ENCODE measurements at regions not wholly inside any gene's neighbourhood (a gene's known extent, or its start where the extent isn't known, plus 50 kb on each side); places are given as distances from the start of the nearest gene placed in this dataset.

- intact Hi-C loops (cut with micrococcal nuclease; ENCODE audit: unreplicated experiment) = no loop called here
- ChIA-PET CTCF (no interaction called here), POLR2A (no interaction called here)
- H3K27me3 ChIP-seq (replicated peaks; ENCODE audit: control insufficient read depth, insufficient read depth, low read length) = no peaks in the 10 kb centered on the region
- H3K4me3 ChIP-seq (ENCODE audit: low read depth, low read length) = no peak overlapping the region
- no peaks in the 10 kb centered on the region for H3K9me3 ChIP-seq
- BruUV-seq (replicated peaks) = no TSS peak
- H3K36me3 Mint-ChIP-seq (ENCODE audit: insufficient read depth, unreplicated experiment) = no peaks in the 10 kb centered on the region
- no peak overlapping the region for H3K4me3 Mint-ChIP-seq (ENCODE audit: unreplicated experiment)
- H3K36me3 ChIP-seq (ENCODE audit: control insufficient read depth, insufficient read depth, low read length) = no peaks in the 10 kb centered on the region
- no peaks in the 10 kb centered on the region for H3K4me1 Mint-ChIP-seq (ENCODE audit: low read depth, unreplicated experiment)
- H3K27ac Mint-ChIP-seq (ENCODE audit: unreplicated experiment) = no peak overlapping the region
- no peak for TF ChIP-seq CTCF (IDR thresholded peaks at IDR 0.05; ENCODE audit: insufficient read depth in 1 of 2, low read depth in 1 of 2, low read length in 1 of 2, severe bottlenecking in 1 of 2, unreplicated experiment in 1 of 2)
- H3K27me3 Mint-ChIP-seq (ENCODE audit: insufficient read depth, unreplicated experiment) = peaks cover 3% of the 10 kb centered on the region
- no peaks in the 10 kb centered on the region for H3K4me1 ChIP-seq
- DNase-seq = no peak
- H3K9me3 Mint-ChIP-seq (ENCODE audit: unreplicated experiment) = no peaks in the 10 kb centered on the region
Observed at GRCh38 chr11:116403794-116404461, 368.9 kb downstream of the BUD13 start.

GRCh38 chr11:116400081-116400480, 372.7 kb downstream of the BUD13 start:
- intact Hi-C loops (cut with micrococcal nuclease; ENCODE audit: unreplicated experiment) = no loop called here
- TF ChIP-seq CTCF (IDR thresholded peaks at IDR 0.05; ENCODE audit: insufficient read depth in 1 of 2, low read depth in 1 of 2, low read length in 1 of 2, severe bottlenecking in 1 of 2, unreplicated experiment in 1 of 2) = no peak

GRCh38 chr11:116397602-116398084, 375.1 kb downstream of the BUD13 start:
- POLR2A ChIA-PET = no interaction called here
- Histone ChIP-seq H3K4me3 (ENCODE audit: low read depth, low read length) (no peak overlapping the region), H3K36me3 (ENCODE audit: control insufficient read depth, insufficient read depth, low read length) (no peaks in the 10 kb centered on the region), H3K9me3 (peaks cover 9% of the 10 kb centered on the region; the same call in 1 of the 2 replicates), H3K4me1 (peaks cover 3% of the 10 kb centered on the region; the same call in 1 of the 2 replicates), H3K27me3 (replicated peaks; ENCODE audit: control insufficient read depth, insufficient read depth, low read length) (no peaks in the 10 kb centered on the region)
- CTCF ChIA-PET = interaction anchor here (0.6 kb wide), 1 partner anchor 101 kb away, joined by 3 read pairs; no protein-coding TSS in a partner anchor
- Mint-ChIP-seq H3K36me3 (ENCODE audit: insufficient read depth, unreplicated experiment) (no peaks in the 10 kb centered on the region), H3K27ac (ENCODE audit: unreplicated experiment) (no peak overlapping the region), H3K4me1 (ENCODE audit: low read depth, unreplicated experiment) (no peaks in the 10 kb centered on the region), H3K4me3 (ENCODE audit: unreplicated experiment) (no peak overlapping the region), H3K27me3 (ENCODE audit: insufficient read depth, unreplicated experiment) (peaks cover 2% of the 10 kb centered on the region), H3K9me3 (ENCODE audit: unreplicated experiment) (no peaks in the 10 kb centered on the region)
- TF ChIP-seq CTCF (IDR thresholded peaks at IDR 0.05; ENCODE audit: insufficient read depth in 1 of 2, low read depth in 1 of 2, low read length in 1 of 2, severe bottlenecking in 1 of 2, unreplicated experiment in 1 of 2) = no peak
- no TSS peak for BruUV-seq (replicated peaks)
- intact Hi-C loops (cut with micrococcal nuclease; ENCODE audit: unreplicated experiment) = loop anchor here (2.0 kb wide), 1 partner anchor 31 kb away; no protein-coding TSS in a partner anchor
- DNase-seq = no peak

More at GRCh38 chr11:116400081-116400480, 372.7 kb downstream of the BUD13 start:
- no peak overlapping the region for H3K4me3 Mint-ChIP-seq (ENCODE audit: unreplicated experiment)
- H3K36me3 Mint-ChIP-seq (ENCODE audit: insufficient read depth, unreplicated experiment) = no peaks in the 10 kb centered on the region
- H3K4me1 Mint-ChIP-seq (ENCODE audit: low read depth, unreplicated experiment) = no peaks in the 10 kb centered on the region
- H3K27ac Mint-ChIP-seq (ENCODE audit: unreplicated experiment) = no peak overlapping the region
- BruUV-seq (replicated peaks) = no TSS peak
- Histone ChIP-seq H3K9me3 (no peaks in the 10 kb centered on the region), H3K4me3 (ENCODE audit: low read depth, low read length) (no peak overlapping the region), H3K4me1 (peaks cover 3% of the 10 kb centered on the region; the same call in 1 of the 2 replicates), H3K36me3 (ENCODE audit: control insufficient read depth, insufficient read depth, low read length) (no peaks in the 10 kb centered on the region), H3K27me3 (replicated peaks; ENCODE audit: control insufficient read depth, insufficient read depth, low read length) (no peaks in the 10 kb centered on the region)
- CTCF ChIA-PET = no interaction called here
- peaks cover 2% of the 10 kb centered on the region for H3K27me3 Mint-ChIP-seq (ENCODE audit: insufficient read depth, unreplicated experiment)
- H3K9me3 Mint-ChIP-seq (ENCODE audit: unreplicated experiment) = no peaks in the 10 kb centered on the region
- POLR2A ChIA-PET = no interaction called here
- no peak for DNase-seq

All from Caco-2 (cell line).